Right atrium auricular region (tissue), 2 donors: ENCODE measurements at regions not wholly inside any gene's neighbourhood (a gene's known extent, or its start where the extent isn't known, plus 50 kb on each side); places are given as distances from the start of the nearest gene placed in this dataset.
"Not testable (repeated sequence)": the region's sequence is repeated elsewhere in the genome, so short reads cannot be mapped to it uniquely, and the experiment has no call there.

Source experiments
- DNase-seq: peaks from one replicate; pipeline ENCODE4 v3.0.0-alpha.2; 2019; ENCODE audit warnings: low spot score
- H3K27ac ChIP-seq, 2 donors: fragments of 200-600 bp; sonication (generic); 1 replicate in 1 of 2; 2 replicates in 1 of 2; pipeline ENCODE4 v1.5.1; 2016 to 2019
- H3K27me3 ChIP-seq, 2 donors: fragments of 200-600 bp; sonication (generic); one replicate each; pipeline versions ENCODE4 v1.5.1 to v1.6.0; 2017 to 2019
- H3K36me3 ChIP-seq: fragments of 200-600 bp; sonication (generic); one replicate; pipeline ENCODE4 v1.5.1; 2016
- H3K4me1 ChIP-seq, 2 donors: fragments of 200-600 bp; sonication (generic); one replicate each; pipeline versions ENCODE4 v1.5.1 to v1.6.0; 2017 to 2019
- H3K4me3 ChIP-seq, 2 donors: fragments of 200-600 bp; sonication (generic); 1 replicate in 1 of 2; 2 replicates in 1 of 2; pipeline ENCODE4 v1.5.1; 2017 to 2019; ENCODE audit warnings: mild to moderate bottlenecking in 1 of 2, moderate library complexity in 1 of 2
- H3K9me3 ChIP-seq, 2 donors: fragments of 200-600 bp; sonication (generic); one replicate each; pipeline ENCODE4 v1.5.1; 2019
- TF ChIP-seq, protein P1 (sequence below), 2 donors: fragments of 200-600 bp; sonication (generic); IDR thresholded peaks; one replicate each; pipeline ENCODE4 v1.5.1; 2019; ENCODE audit warnings: antibody characterized with exemption in 2 of 2

DNA sequence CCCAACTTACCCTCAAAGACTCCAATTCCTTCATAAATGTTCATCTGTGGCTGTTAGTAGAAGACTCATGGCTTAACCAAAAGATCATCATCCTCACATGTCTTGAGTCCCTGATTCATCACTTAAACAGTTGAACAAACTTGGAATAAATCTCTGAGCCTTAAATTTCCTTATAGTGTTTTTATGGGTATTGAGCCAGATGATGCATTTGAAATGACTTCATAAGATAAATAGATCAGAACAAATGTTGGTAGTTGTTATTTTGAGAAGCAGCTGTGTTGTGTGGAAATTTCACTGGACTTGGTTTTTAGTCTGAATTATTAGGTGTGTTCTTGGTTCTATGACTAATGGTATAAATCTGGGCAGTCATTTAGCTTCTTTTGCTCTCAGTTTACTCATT lies 236.2 kb downstream of the NNT start:
- H3K36me3 ChIP-seq = no peaks in the 10 kb centered on the region
- H3K9me3 ChIP-seq = no peaks in the 10 kb centered on the region
- no peak for DNase-seq
- no peak overlapping the region for H3K4me3 ChIP-seq
- no peaks in the 10 kb centered on the region for H3K27me3 ChIP-seq
- H3K27ac ChIP-seq = peak overlapping the region in 1 of 2 donors; percentile 12
- TF ChIP-seq, protein P1, sequence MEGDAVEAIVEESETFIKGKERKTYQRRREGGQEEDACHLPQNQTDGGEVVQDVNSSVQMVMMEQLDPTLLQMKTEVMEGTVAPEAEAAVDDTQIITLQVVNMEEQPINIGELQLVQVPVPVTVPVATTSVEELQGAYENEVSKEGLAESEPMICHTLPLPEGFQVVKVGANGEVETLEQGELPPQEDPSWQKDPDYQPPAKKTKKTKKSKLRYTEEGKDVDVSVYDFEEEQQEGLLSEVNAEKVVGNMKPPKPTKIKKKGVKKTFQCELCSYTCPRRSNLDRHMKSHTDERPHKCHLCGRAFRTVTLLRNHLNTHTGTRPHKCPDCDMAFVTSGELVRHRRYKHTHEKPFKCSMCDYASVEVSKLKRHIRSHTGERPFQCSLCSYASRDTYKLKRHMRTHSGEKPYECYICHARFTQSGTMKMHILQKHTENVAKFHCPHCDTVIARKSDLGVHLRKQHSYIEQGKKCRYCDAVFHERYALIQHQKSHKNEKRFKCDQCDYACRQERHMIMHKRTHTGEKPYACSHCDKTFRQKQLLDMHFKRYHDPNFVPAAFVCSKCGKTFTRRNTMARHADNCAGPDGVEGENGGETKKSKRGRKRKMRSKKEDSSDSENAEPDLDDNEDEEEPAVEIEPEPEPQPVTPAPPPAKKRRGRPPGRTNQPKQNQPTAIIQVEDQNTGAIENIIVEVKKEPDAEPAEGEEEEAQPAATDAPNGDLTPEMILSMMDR (IDR thresholded peaks at IDR 0.05) = no peak
- H3K4me1 ChIP-seq = no peaks in the 10 kb centered on the region

DNA sequence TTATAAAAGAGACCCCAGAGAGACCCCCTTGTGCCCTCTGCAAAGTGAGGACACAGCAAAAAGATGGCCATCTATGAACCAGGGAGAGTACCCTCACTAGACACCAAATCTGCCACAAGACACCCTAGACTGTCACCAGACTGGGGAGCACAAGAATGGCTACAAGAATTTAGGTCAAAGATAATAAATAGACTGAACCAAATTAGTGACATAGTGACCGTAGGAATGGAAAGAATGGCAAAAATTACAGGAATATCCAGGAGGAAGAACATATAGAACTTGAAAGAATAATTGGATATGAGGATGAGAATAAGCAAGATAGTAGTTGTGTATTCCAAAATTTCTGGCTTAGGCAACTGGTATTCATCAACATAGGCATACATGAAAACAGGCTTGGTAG lies 235.0 kb downstream of the NNT start:
- no peak overlapping the region for H3K4me3 ChIP-seq
- no peak overlapping the region for H3K27ac ChIP-seq
- no peaks in the 10 kb centered on the region for H3K36me3 ChIP-seq
- H3K9me3 ChIP-seq = no peaks in the 10 kb centered on the region
- TF ChIP-seq, protein P1 (IDR thresholded peaks at IDR 0.05) = no peak
- no peaks in the 10 kb centered on the region for H3K4me1 ChIP-seq
- DNase-seq = no peak
- no peaks in the 10 kb centered on the region for H3K27me3 ChIP-seq

DNA sequence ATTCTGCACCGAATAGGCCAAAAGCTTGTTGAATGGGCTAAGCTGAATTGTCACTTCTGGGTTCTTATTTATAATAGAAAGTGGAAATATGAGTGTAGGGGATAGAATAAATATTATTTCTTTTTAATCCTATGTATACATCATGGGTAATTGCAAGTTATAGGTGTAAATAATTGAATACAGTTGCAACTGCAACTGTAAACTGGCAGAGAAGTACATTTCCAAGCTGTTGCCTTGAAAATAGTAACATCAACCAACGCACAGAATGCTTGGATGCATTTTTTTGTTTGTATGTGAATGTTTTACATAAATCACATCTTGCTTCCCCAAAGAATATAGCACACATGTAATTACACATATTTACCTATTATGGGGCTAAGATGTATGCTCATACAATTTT lies 234.1 kb downstream of the NNT start:
- Histone ChIP-seq H3K27ac (no peak overlapping the region), H3K4me1 (no peaks in the 10 kb centered on the region), H3K9me3 (no peaks in the 10 kb centered on the region), H3K4me3 (no peak overlapping the region), H3K36me3 (no peaks in the 10 kb centered on the region), H3K27me3 (no peaks in the 10 kb centered on the region)
- TF ChIP-seq, protein P1 (IDR thresholded peaks at IDR 0.05) = no peak
- no peak for DNase-seq

DNA sequence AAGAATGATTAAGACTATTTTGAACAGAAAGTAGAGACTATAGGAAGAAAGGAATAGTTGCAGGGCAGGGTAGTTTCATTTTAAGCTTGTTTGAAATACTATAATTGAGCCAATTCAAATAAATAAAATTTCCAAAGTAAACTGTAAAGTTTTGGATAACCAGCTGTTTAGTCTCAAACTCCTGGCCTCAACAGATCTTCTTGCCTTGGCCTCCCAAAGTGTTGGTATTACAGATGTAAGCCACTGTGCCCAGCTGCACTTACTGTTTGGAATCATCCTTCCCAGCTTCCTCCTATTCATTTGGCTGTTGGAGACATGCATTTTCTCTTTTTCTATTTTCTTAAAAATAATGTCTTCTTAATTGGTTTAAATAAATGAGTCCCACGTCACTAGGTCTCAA lies 231.0 kb downstream of the NNT start:
- no peak overlapping the region for H3K4me3 ChIP-seq
- TF ChIP-seq, protein P1 (IDR thresholded peaks at IDR 0.05) = no peak

DNA sequence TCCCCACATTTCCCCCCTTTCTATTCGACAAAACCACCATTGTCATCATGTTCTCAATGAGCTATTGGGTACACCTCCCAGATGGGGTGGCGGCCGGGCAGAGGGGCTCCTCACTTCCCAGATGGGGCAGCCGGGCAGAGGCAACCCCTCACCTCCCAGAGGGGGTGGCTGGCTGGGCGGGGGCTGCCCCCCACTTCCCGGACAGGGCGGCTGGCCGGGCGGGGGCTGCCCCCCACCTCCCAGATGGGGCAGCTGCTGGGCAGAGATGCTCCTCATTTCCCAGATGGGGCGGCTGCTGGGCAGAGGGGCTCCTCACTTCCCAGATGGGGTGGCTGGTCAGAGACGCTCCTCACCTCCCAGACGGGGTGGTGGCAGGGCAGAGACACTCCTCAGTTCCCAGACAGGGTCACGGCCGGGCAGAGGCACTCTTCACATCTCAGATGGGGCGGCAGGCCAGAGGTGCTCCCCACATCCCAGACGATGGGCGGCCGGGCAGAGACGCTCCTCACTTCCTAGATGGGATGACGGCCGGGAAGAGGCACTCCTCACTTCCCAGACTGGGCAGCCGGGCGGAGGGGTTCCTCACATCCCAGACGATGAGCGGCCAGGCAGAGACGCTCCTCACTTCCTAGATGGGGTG lies 221.5 kb downstream of the NNT start:
- not testable (repeated sequence) for H3K4me3 ChIP-seq, H3K27ac ChIP-seq, H3K9me3 ChIP-seq, H3K36me3 ChIP-seq, DNase-seq, H3K27me3 ChIP-seq, H3K4me1 ChIP-seq

More for the DNA sequence above, 231.0 kb downstream of the NNT start:
- H3K9me3 ChIP-seq = no peaks in the 10 kb centered on the region
- no peaks in the 10 kb centered on the region for H3K4me1 ChIP-seq
- H3K27me3 ChIP-seq = no peaks in the 10 kb centered on the region
- H3K36me3 ChIP-seq = no peaks in the 10 kb centered on the region
- no peak for DNase-seq
- no peak overlapping the region for H3K27ac ChIP-seq

DNA sequence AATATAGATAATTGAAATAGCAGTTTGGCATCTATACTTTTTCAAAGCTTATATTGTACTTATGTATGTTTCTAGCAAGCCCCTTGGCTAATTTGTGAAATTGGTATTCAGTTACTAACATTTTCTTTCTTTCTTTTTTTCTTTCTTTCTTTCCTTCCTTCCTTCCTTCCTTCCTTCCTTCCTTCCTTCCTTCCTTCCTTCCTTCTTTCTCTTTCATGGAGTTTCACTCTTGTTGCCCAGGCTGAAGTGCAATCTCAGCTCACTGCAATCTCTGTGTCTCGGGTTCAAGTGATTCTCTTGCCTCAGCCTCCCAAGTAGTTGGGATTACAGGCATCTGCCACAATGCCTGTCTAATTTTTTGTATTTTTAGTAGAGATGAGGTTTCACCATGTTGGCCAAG lies 215.4 kb downstream of the NNT start:
- not testable (repeated sequence) for H3K27me3 ChIP-seq, H3K4me1 ChIP-seq, H3K4me3 ChIP-seq, DNase-seq, H3K36me3 ChIP-seq, H3K27ac ChIP-seq
- peaks cover 0 to 29% of the 10 kb centered on the region in 2 donors for H3K9me3 ChIP-seq

DNA sequence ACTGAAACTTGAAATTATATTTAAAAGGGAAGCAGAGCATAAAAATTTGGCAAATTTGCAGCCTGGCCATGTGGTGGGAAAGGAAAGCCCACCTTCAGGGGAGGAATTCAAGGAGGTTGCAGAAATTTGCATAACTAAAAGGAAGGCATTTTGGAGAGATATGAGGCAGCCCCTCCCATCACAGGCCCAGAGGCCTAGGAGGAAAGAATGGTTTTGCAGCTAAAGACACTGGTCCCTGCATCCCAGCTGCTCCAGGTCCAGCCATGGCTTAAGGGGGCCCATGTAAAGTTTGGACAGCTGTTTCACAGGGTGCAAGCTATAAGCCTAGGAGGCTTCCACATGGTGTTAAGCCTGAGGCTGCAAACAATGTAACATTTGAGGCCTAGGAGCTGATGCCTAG lies 212.5 kb downstream of the NNT start:
- no peaks in the 10 kb centered on the region for H3K27me3 ChIP-seq
- TF ChIP-seq, protein P1 (IDR thresholded peaks at IDR 0.05) = no peak
- H3K36me3 ChIP-seq = no peaks in the 10 kb centered on the region
- no peak overlapping the region for H3K4me3 ChIP-seq
- DNase-seq = no peak
- no peaks in the 10 kb centered on the region for H3K4me1 ChIP-seq
- H3K9me3 ChIP-seq = peaks cover 0 to 33% of the 10 kb centered on the region in 2 donors
- H3K27ac ChIP-seq = no peak overlapping the region
